ENCODE measurements at regions not wholly inside any gene's neighbourhood (a gene's known extent, or its start where the extent isn't known, plus 50 kb on each side); places are given as distances from the start of the nearest gene placed in this dataset.
"Not testable (repeated sequence)": the region's sequence is repeated elsewhere in the genome, so short reads cannot be mapped to it uniquely, and the experiment has no call there.

GRCh38 chr7:65505320-65505633 is 131.6 kb downstream of the ZNF92 start:
- not testable (repeated sequence) for TF ChIP-seq CTCF, POLR2AphosphoS5, POLR2A (IDR thresholded peaks at IDR 0.05)

All from transverse colon (tissue), 4 donors.